GM12865 (cell line): ENCODE measurements at regions not wholly inside any gene's neighbourhood (a gene's known extent, or its start where the extent isn't known, plus 50 kb on each side); places are given as distances from the start of the nearest gene placed in this dataset.

Experiments used
- DNase-seq: peaks from one replicate; pipeline ENCODE4 v3.0.0; 2010; ENCODE audit warnings: low read depth
- H3K4me3 ChIP-seq: 2 replicates; pipeline ENCODE4 v1.5.1; 2011; ENCODE audit warnings: mild to moderate bottlenecking, low read depth, low read length, control low read depth
- CTCF ChIP-seq: IDR thresholded peaks from 2 replicates; pipeline ENCODE4 v1.5.1; 2011; ENCODE audit warnings: low read length, control low read depth, low read depth, inconsistent platforms; ENCODE audit not compliant: insufficient read depth; ENCODE audit errors: missing control alignments

DNA sequence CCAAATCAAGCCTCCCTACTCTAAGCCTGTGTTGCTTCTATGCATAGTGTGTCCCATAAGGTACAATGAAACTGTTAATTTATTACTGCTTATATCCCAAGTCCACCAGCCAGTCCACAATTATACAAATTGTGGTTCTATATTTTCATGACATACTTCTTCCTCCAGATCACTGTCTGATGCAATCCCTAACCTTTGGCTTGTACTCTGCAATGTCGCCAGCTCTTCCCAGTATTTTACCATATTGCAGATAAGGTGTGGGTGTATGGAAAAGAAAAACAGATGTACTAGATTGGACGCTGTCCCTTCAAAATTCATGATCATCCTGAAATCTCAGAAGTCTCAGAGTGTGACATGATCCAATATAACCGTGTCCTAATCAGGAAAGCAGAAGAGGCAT, 286.2 kb downstream of the GASK1B start:
- no peak for TF ChIP-seq CTCF
- DNase-seq: no peak
- H3K4me3 ChIP-seq: no peak overlapping the region

DNA sequence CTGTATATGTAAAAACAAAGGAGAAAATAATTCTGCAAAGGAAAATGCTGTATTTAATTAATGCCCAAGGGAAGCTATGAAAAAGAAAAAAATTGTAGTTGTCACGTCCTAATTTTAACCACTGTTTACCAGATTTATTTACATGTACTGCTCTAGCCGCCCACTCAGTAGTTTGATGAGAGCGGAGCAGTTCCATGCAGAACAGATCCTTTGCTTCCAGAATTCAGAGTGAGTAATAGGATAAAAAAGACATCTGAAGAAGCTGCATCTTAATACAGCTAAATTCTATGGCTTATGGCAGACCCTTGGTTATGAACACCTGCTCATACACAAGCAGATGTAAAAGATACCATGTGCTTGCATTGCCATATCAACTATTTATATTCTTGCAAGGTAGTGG, 287.0 kb downstream of the GASK1B start:
- no peak for TF ChIP-seq CTCF
- H3K4me3 ChIP-seq: no peak overlapping the region
- DNase-seq: no peak

DNA sequence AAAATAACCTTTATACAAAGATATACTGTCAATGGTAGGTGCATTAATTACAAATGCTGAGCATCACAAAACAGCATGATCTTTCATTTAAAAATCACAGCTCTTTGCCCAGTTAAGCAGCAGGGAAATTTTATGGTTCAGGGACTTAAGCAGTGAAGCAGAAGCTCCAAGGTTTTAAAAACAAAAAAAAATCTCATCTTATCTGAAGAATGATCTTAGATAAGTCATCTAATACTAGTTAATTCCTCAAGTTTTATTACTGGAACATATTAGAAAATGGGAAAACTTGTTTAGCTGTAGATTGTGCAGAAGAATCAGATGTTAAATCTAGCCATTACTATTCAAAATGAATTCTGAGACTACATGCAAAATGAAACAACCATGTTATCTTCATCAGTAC, 289.9 kb downstream of the GASK1B start:
- TF ChIP-seq CTCF: no peak
- DNase-seq: no peak

GRCh38 chr4:157880761-157881160, 292.1 kb downstream of the GASK1B start:
- DNase-seq: no peak
- no peak for TF ChIP-seq CTCF
- H3K4me3 ChIP-seq: no peak overlapping the region

More for the DNA sequence above, 289.9 kb downstream of the GASK1B start:
- H3K4me3 ChIP-seq: no peak overlapping the region

DNA sequence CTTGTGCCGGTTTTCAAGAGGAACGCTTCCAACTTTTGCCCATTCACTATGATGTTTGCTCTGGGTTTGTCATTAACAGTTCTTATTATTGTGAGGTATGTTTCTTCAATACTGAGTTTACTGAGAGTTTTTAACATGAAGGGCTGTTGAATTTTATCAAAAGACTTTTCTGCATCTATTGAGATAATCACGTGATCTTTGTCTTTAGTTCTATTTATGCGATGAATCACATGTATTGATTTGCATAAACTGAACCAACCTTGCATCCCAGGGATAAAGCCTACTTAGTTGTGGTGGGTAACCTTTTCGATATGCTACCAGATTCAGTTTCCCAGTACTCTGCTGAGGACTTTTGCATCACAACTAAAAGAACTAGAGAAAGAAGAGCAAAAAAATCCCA, 318.0 kb downstream of the GASK1B start:
- TF ChIP-seq CTCF: no peak
- H3K4me3 ChIP-seq: no peak overlapping the region
- DNase-seq: no peak

DNA sequence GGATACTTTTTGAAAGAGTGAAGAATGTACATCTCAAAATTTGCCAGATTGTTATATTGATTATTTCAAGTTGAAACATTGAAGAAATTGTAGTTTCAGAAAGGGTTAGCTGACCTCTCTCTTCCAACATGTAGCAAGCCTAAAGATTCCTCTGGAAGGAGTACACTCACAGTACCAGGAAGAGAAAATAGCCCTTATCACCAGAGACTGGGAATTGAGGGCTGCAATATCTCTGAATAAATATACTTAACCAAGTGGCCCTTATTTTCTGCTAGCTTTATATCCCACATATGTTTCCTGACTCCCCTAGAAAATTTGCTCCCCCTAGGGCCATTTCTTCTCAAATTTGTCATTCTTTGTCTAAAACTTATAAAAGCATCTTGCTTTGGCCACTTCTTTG, 332.2 kb downstream of the GASK1B start:
- no peak overlapping the region for H3K4me3 ChIP-seq
- TF ChIP-seq CTCF: no peak
- DNase-seq: no peak

DNA sequence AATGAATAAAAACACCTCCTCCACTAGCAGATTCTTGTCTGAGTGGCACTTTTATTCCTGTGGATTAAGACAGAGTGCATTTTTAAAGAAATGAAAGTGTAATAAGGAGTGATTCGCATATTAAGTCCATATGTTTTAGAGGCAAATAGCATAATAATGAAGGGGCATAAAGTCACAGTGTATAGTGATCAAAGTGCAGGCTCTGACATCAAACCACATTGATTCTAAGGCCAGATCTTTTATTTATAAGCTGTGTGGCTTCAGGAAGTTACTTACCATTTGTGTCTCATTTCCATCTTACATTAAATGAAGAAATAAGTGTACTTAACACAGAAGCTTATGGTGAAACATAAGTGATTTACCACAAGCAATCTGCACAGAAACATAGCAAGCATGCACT, 332.8 kb downstream of the GASK1B start:
- TF ChIP-seq CTCF: no peak
- DNase-seq: no peak
- no peak overlapping the region for H3K4me3 ChIP-seq
